Right cardiac atrium (tissue), 5 donors: ENCODE measurements at regions not wholly inside any gene's neighbourhood (a gene's known extent, or its start where the extent isn't known, plus 50 kb on each side); places are given as distances from the start of the nearest gene placed in this dataset.

ENCODE experiments used
- ATAC-seq, 2 donors: fragments of 200-7000 bp; cut with Tn5 transposase; one replicate each; pipeline versions ENCODE4 v1.8.0 to v1.9.1; 2020; ENCODE audit warnings: moderate library complexity in 2 of 2, mild to moderate bottlenecking in 1 of 2
- DNase-seq, 3 donors: peaks; one replicate each; pipeline ENCODE4 v3.0.0-alpha.2; 2020
- H3K27ac ChIP-seq: one replicate; pipeline ENCODE4 v1.5.1; 2013; ENCODE audit warnings: mild to moderate bottlenecking, low read length, control low read depth, moderate library complexity
- H3K27me3 ChIP-seq: one replicate; pipeline ENCODE4 v1.6.1; 2013; ENCODE audit not compliant: control insufficient read depth, insufficient read depth
- H3K4me1 ChIP-seq: one replicate; pipeline ENCODE4 v1.6.1; 2013; ENCODE audit warnings: low read length; ENCODE audit not compliant: control insufficient read depth, insufficient read depth
- H3K4me3 ChIP-seq: one replicate; pipeline ENCODE4 v1.5.1; 2013; ENCODE audit warnings: low read length, control low read depth
- H3K9me3 ChIP-seq: one replicate; pipeline ENCODE4 v1.6.1; 2013; ENCODE audit warnings: low read length; ENCODE audit not compliant: control insufficient read depth
- WGBS: extraction: QIAGEN DNeasy Blood & Tissue Kit; methylation state at CpG from one replicate; pipeline ENCODE4 v1.1.7; 2013; 5-methylcytosine and 5-hydroxymethylcytosine counted together
- intact Hi-C, 4 donors: fragments of 100-400 bp; cut with DNase I; formaldehyde crosslinking; loops; one replicate each; pipeline versions ENCODE4 v1.11.0 to v1.14.0; 2022 to 2023
- donor health status: healthy with polysubstance abuse.
- donor health status: DM: no; HTN: yes; CAD: no.
- donor health status: DM: no; HTN: no; CAD: no.
- donor health status: DM: no; HTN: yes; CAD: no; lungs with severe emphysema.
- donor health status: DM: yes; HTN: yes; CAD: no.

- no peak for ATAC-seq
Observed at GRCh38 chr3:159150180-159150579, 348.3 kb downstream of the MFSD1 start.

GRCh38 chr3:159151130-159151529 lies 349.3 kb downstream of the MFSD1 start:
- no peaks in the 10 kb centered on the region for H3K4me1 ChIP-seq
- no peaks in the 10 kb centered on the region for H3K9me3 ChIP-seq
- no peaks in the 10 kb centered on the region for H3K27me3 ChIP-seq
- H3K27ac ChIP-seq: no peak overlapping the region
- intact Hi-C loops: no loop called here
- H3K4me3 ChIP-seq: no peak overlapping the region
- ATAC-seq: no peak
- 52% methylated on average over 5 of the region's 5 CpGs for WGBS
- peak in 1 of 3 donors; percentile 12 for DNase-seq

More at GRCh38 chr3:159150180-159150579, 348.3 kb downstream of the MFSD1 start:
- no peaks in the 10 kb centered on the region for H3K4me1 ChIP-seq
- no peaks in the 10 kb centered on the region for H3K9me3 ChIP-seq
- no peaks in the 10 kb centered on the region for H3K27me3 ChIP-seq
- no peak overlapping the region for H3K27ac ChIP-seq
- H3K4me3 ChIP-seq: no peak overlapping the region
- intact Hi-C loops: no loop called here
- 75% methylated on average over 3 of the region's 3 CpGs for WGBS
- no peak for DNase-seq

- DNase-seq (no peak), ATAC-seq (no peak)
- H3K27ac ChIP-seq: no peak overlapping the region
- no peaks in the 10 kb centered on the region for H3K9me3 ChIP-seq
- H3K4me1 ChIP-seq: no peaks in the 10 kb centered on the region
- H3K27me3 ChIP-seq: no peaks in the 10 kb centered on the region
- intact Hi-C loops: no loop called here
- no peak overlapping the region for H3K4me3 ChIP-seq
- WGBS: 84% methylated on average over 2 of the region's 2 CpGs
Observed at GRCh38 chr3:159157275-159157674, 355.4 kb downstream of the MFSD1 start.

- ATAC-seq (no peak), DNase-seq (no peak)
- Histone ChIP-seq H3K27ac (no peak overlapping the region), H3K4me1 (no peaks in the 10 kb centered on the region), H3K4me3 (no peak overlapping the region), H3K27me3 (no peaks in the 10 kb centered on the region), H3K9me3 (no peaks in the 10 kb centered on the region)
- intact Hi-C loops: no loop called here
- 45% methylated on average over 2 of the region's 2 CpGs for WGBS
Observed at GRCh38 chr3:159158213-159158612, 356.4 kb downstream of the MFSD1 start.

GRCh38 chr3:159158801-159159200 lies 356.9 kb downstream of the MFSD1 start:
- DNase-seq: no peak
- no peaks in the 10 kb centered on the region for H3K9me3 ChIP-seq
- no peak overlapping the region for H3K27ac ChIP-seq
- intact Hi-C loops: no loop called here
- no peak overlapping the region for H3K4me3 ChIP-seq
- no peaks in the 10 kb centered on the region for H3K27me3 ChIP-seq
- no peaks in the 10 kb centered on the region for H3K4me1 ChIP-seq
- ATAC-seq: no peak

- ATAC-seq (no peak), DNase-seq (no peak)
- 65% methylated on average over 2 of the region's 2 CpGs for WGBS
- no peaks in the 10 kb centered on the region for H3K9me3 ChIP-seq
- H3K4me3 ChIP-seq: no peak overlapping the region
- H3K27ac ChIP-seq: no peak overlapping the region
- H3K27me3 ChIP-seq: no peaks in the 10 kb centered on the region
- no peaks in the 10 kb centered on the region for H3K4me1 ChIP-seq
- intact Hi-C loops: no loop called here
Observed at GRCh38 chr3:159159546-159159945, 357.7 kb downstream of the MFSD1 start.

- DNase-seq: no peak
- 76% methylated on average over 1 of the region's 1 CpG for WGBS
Observed at GRCh38 chr3:159163656-159164055, 361.8 kb downstream of the MFSD1 start.

GRCh38 chr3:159165961-159166360 lies 364.1 kb downstream of the MFSD1 start:
- WGBS: 64% methylated on average over 3 of the region's 3 CpGs
- DNase-seq: no peak
- intact Hi-C loops: no loop called here
- Histone ChIP-seq H3K4me1 (no peaks in the 10 kb centered on the region), H3K27me3 (no peaks in the 10 kb centered on the region), H3K4me3 (no peak overlapping the region), H3K27ac (no peak overlapping the region), H3K9me3 (no peaks in the 10 kb centered on the region)
- no peak for ATAC-seq

More at GRCh38 chr3:159163656-159164055, 361.8 kb downstream of the MFSD1 start:
- H3K27me3 ChIP-seq: no peaks in the 10 kb centered on the region
- H3K27ac ChIP-seq: no peak overlapping the region
- H3K9me3 ChIP-seq: no peaks in the 10 kb centered on the region
- no peak for ATAC-seq
- no peaks in the 10 kb centered on the region for H3K4me1 ChIP-seq
- intact Hi-C loops: no loop called here
- no peak overlapping the region for H3K4me3 ChIP-seq

GRCh38 chr3:159166899-159167586 lies 365.2 kb downstream of the MFSD1 start:
- 90% methylated on average over 2 of the region's 2 CpGs for WGBS

GRCh38 chr3:159168788-159169187 lies 366.9 kb downstream of the MFSD1 start:
- DNase-seq (no peak), ATAC-seq (no peak)
- Histone ChIP-seq H3K27me3 (no peaks in the 10 kb centered on the region), H3K9me3 (no peaks in the 10 kb centered on the region), H3K4me1 (no peaks in the 10 kb centered on the region), H3K4me3 (no peak overlapping the region), H3K27ac (no peak overlapping the region)
- 84% methylated on average over 1 of the region's 1 CpG for WGBS
- intact Hi-C loops: no loop called here

More at GRCh38 chr3:159166899-159167586, 365.2 kb downstream of the MFSD1 start:
- H3K4me1 ChIP-seq: no peaks in the 10 kb centered on the region
- intact Hi-C loops: no loop called here
- H3K4me3 ChIP-seq: no peak overlapping the region
- no peaks in the 10 kb centered on the region for H3K27me3 ChIP-seq
- DNase-seq: no peak
- H3K27ac ChIP-seq: no peak overlapping the region
- no peaks in the 10 kb centered on the region for H3K9me3 ChIP-seq
- ATAC-seq: no peak

- ATAC-seq (no peak), DNase-seq (no peak)
- Histone ChIP-seq H3K4me1 (no peaks in the 10 kb centered on the region), H3K27me3 (no peaks in the 10 kb centered on the region), H3K27ac (no peak overlapping the region), H3K4me3 (no peak overlapping the region), H3K9me3 (no peaks in the 10 kb centered on the region)
- intact Hi-C loops: no loop called here
Observed at GRCh38 chr3:159169828-159170227, 368.0 kb downstream of the MFSD1 start.

- WGBS: 72% methylated on average over 4 of the region's 4 CpGs
- H3K4me3 ChIP-seq: no peak overlapping the region
- no peaks in the 10 kb centered on the region for H3K9me3 ChIP-seq
- no peak overlapping the region for H3K27ac ChIP-seq
- no peaks in the 10 kb centered on the region for H3K27me3 ChIP-seq
- DNase-seq (no peak), ATAC-seq (no peak)
- no peaks in the 10 kb centered on the region for H3K4me1 ChIP-seq
- intact Hi-C loops: no loop called here
Observed at GRCh38 chr3:159170436-159171003, 368.7 kb downstream of the MFSD1 start.
